ENCODE measurements at regions not wholly inside any gene's neighbourhood (a gene's known extent, or its start where the extent isn't known, plus 50 kb on each side); places are given as distances from the start of the nearest gene placed in this dataset.

DNA sequence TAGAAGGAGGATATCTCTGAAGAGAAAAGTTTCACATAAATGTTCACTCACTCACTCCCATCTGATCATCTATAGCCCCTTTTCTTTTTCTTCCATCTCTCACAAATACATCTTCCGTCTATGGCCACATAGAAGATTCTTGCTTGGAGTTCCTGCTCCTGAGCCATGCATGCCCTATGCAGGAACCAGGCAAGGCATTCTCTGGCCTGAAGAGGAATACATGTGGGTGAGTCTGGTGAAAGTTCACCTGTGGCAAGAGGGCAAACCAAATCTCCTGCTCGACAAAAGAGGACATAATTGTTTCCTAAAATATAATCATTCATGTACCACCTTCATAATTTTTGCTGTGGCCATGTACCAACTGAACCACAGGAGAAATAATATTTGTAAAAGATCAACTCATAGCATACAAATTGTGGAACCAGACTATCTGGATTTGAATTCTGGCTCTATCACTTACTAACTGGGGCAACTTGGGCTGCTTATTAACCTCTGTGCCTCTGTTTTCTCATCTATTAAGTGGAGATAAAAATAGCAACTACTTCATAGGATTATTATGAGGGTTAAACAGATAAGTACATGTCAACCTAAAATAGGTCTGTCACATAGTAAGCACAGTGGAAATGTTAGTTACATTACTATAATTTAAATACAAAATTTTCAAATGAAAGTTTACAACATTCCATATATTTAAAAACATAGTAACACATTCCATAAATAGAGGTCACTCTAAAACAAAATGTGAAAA, 121.2 kb upstream of the NFIB start:
- TF ChIP-seq, protein P1, sequence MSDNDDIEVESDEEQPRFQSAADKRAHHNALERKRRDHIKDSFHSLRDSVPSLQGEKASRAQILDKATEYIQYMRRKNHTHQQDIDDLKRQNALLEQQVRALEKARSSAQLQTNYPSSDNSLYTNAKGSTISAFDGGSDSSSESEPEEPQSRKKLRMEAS (IDR thresholded peaks at IDR 0.05), result no peak
- no peak for TF ChIP-seq YY1 (IDR thresholded peaks at IDR 0.05; ENCODE audit: low read depth)
- no peak for TF ChIP-seq EP300 (IDR thresholded peaks at IDR 0.05; ENCODE audit: borderline replicate concordance)
- no peak for TF ChIP-seq CEBPB (IDR thresholded peaks at IDR 0.05)

DNA sequence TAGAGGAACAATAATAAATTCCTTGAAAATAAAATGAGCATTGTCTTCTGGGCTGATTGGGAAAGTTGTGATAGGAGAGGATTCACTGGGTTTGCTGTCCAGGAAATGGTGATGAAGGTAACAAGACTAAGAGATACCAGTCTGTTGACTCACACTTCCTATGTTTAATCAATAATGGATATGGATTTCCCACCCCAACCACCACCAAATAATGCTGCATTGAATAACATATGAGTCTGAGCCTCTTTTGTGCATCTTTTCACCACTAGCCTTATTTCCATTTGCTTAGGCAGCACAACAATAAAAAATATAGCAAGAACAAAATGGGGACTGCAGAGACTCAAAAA, 120.2 kb upstream of the NFIB start:
- no peak for TF ChIP-seq TEAD4 (IDR thresholded peaks at IDR 0.05)
- TF ChIP-seq CREB1 (IDR thresholded peaks at IDR 0.05; ENCODE audit: low read depth), result no peak
- TF ChIP-seq, protein P2, sequence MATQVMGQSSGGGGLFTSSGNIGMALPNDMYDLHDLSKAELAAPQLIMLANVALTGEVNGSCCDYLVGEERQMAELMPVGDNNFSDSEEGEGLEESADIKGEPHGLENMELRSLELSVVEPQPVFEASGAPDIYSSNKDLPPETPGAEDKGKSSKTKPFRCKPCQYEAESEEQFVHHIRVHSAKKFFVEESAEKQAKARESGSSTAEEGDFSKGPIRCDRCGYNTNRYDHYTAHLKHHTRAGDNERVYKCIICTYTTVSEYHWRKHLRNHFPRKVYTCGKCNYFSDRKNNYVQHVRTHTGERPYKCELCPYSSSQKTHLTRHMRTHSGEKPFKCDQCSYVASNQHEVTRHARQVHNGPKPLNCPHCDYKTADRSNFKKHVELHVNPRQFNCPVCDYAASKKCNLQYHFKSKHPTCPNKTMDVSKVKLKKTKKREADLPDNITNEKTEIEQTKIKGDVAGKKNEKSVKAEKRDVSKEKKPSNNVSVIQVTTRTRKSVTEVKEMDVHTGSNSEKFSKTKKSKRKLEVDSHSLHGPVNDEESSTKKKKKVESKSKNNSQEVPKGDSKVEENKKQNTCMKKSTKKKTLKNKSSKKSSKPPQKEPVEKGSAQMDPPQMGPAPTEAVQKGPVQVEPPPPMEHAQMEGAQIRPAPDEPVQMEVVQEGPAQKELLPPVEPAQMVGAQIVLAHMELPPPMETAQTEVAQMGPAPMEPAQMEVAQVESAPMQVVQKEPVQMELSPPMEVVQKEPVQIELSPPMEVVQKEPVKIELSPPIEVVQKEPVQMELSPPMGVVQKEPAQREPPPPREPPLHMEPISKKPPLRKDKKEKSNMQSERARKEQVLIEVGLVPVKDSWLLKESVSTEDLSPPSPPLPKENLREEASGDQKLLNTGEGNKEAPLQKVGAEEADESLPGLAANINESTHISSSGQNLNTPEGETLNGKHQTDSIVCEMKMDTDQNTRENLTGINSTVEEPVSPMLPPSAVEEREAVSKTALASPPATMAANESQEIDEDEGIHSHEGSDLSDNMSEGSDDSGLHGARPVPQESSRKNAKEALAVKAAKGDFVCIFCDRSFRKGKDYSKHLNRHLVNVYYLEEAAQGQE (IDR thresholded peaks at IDR 0.05; ENCODE audit: low read depth), result no peak
- TF ChIP-seq NFIC (IDR thresholded peaks at IDR 0.05), result no peak
- TF ChIP-seq YY1 (IDR thresholded peaks at IDR 0.05; ENCODE audit: low read depth), result no peak
- TF ChIP-seq, protein P3, sequence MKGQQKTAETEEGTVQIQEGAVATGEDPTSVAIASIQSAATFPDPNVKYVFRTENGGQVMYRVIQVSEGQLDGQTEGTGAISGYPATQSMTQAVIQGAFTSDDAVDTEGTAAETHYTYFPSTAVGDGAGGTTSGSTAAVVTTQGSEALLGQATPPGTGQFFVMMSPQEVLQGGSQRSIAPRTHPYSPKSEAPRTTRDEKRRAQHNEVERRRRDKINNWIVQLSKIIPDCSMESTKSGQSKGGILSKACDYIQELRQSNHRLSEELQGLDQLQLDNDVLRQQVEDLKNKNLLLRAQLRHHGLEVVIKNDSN (IDR thresholded peaks at IDR 0.05), result no peak
- TF ChIP-seq RAD21 (IDR thresholded peaks at IDR 0.05; ENCODE audit: low read depth), result no peak
- TF ChIP-seq ZBTB7A (IDR thresholded peaks at IDR 0.05; ENCODE audit: low read depth), result no peak

DNA sequence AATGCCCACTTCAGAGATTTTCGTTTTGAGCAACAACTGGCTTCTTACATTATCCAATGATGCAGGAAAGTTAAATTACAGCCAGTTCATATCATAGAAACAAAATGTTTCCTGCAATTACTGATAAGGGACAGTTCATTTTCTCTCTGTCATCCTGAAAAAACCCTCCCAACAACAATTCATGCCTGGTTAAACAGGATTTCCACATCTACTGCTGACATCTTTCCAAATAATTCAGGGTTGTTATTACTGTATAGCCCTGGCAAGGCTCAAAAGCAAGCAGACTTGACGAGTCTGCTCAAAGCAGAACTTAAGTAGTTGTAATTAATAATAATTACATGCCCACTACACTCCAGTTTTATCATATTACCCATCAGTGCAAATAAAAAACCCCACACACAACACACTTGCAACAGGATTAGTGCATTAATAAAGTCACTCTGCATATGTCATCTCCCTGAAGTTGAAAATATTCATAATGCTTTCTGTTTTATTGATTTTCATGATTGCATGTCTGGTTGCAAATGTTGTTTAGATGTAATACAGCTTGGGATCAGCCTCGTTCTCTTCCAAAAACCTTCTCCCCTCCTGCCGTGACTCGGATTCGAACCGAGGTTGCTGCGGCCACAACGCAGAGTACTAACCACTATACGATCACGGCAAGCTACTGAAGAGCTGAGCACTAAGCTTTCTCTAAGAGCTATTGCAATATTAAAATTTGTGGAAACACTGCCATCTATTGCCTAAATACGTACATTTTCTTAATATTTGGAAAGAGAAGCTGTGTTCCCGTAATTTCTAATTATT, 119.6 kb upstream of the NFIB start:
- peak; percentile 58; the same call in 1 of the 2 replicates for TF ChIP-seq RAD21 (IDR thresholded peaks at IDR 0.05; ENCODE audit: low read depth)
- no peak for TF ChIP-seq FOXM1 (IDR thresholded peaks at IDR 0.05; ENCODE audit: borderline replicate concordance, low read depth)

DNA sequence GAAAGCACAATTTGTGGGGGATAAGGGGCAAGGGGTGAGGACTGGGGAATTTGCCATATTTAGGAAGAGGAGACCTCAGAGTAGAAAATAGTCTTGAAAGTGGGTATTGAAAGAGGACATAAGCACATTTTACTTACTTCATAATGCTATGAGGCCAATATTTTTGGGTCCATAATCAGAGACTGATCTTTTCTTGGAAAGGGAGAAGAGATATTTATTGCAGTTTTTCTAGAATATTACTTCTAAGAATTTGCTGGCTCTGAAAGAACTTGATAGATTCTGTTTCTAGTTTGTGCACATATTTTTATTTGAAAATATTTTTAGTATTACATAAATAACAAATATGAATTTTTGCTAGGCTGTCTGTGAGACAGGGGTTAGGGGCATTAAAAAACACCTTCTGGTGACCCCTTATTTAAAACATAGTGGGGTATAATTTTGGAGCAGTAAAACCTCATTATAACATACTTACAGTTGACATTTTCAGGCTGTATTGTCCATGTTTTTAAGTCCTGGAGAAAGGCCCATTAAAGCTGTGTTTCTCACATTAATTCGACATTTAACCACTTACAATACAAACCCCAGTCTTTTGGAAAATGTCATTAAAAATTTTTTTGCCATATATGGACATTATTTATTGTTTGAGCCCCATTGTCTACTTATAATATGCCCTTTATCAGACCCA, 118.9 kb upstream of the NFIB start:
- TF ChIP-seq TEAD4 (IDR thresholded peaks at IDR 0.05), result no peak
- TF ChIP-seq YY1 (IDR thresholded peaks at IDR 0.05; ENCODE audit: low read depth), result no peak
- TF ChIP-seq, protein P1 (IDR thresholded peaks at IDR 0.05), result no peak
- TF ChIP-seq EGR1 (IDR thresholded peaks at IDR 0.05), result no peak
- TF ChIP-seq, protein P3 (IDR thresholded peaks at IDR 0.05), result no peak
- TF ChIP-seq FOXM1 (IDR thresholded peaks at IDR 0.05; ENCODE audit: borderline replicate concordance, low read depth), result no peak
- TF ChIP-seq CEBPB (IDR thresholded peaks at IDR 0.05), result no peak
- TF ChIP-seq, protein P2 (IDR thresholded peaks at IDR 0.05; ENCODE audit: low read depth), result no peak
- no peak for TF ChIP-seq RAD21 (IDR thresholded peaks at IDR 0.05; ENCODE audit: low read depth)
- TF ChIP-seq NFIC (IDR thresholded peaks at IDR 0.05), result no peak

DNA sequence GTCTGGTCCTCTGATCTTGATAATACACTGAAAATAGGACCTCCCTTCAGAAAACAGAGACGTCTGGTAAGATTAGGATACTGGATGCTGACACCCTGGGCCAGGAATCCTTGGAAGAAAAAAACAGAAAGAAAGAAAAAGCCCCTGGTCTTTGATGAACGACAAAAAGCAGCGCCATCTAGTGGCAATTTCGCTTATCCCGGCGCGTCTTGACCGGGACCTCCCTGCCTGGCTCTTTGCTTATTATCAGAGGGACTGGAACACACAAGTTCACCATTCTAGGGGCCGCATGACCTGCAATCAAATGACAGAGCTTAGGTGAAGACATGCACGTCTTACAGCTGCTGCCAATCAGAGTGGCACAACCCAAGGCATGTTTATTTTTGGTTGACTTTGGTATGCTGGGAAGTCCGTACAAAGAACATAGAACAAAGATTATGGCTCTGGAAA, 114.9 kb upstream of the NFIB start:
- TF ChIP-seq CREB1 (IDR thresholded peaks at IDR 0.05; ENCODE audit: low read depth) (no peak), RAD21 (IDR thresholded peaks at IDR 0.05; ENCODE audit: low read depth) (peak; percentile 74)

DNA sequence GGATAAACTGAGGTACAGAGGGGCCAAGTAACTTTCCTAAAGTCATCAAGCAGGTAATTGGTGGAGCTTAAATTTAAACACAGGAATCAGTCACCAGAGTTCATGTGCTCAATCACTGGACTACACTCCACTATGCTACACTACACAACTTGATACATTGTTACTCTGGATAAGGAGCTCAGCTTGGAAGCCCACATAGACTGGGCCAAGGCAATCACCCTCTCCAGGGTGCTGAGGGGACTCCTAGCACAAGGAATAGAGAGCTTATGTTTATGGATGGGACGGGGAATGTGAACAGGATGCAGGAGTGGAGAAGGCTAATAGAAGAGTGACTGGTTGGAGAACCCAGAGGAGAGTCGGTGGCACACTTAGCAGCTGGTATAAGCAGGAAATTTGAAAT, 113.5 kb upstream of the NFIB start:
- TF ChIP-seq, protein P3 (IDR thresholded peaks at IDR 0.05), result no peak
- TF ChIP-seq, protein P2 (IDR thresholded peaks at IDR 0.05; ENCODE audit: low read depth), result peak; percentile 44; the same call in 1 of the 2 replicates
